Astrocyte (in vitro differentiated cells and primary cell): ENCODE measurements at regions not wholly inside any gene's neighbourhood (a gene's known extent, or its start where the extent isn't known, plus 50 kb on each side); places are given as distances from the start of the nearest gene placed in this dataset.
A peak's percentile ranks its signal among the peaks of the same experiment; 100 is the strongest.

ENCODE experiments used
- DNase-seq: peaks from one replicate; pipeline ENCODE4 v3.0.0-alpha.2; 2010; ENCODE audit warnings: low read depth
- FAIRE-seq: peaks from 2 replicates; lab custom pipeline; 2011; peaks lifted over from hg19 to GRCh38; lab: Jason Lieb, UNC
- H2AFZ ChIP-seq: 2 replicates; pipeline ENCODE4 v1.6.0; 2012; ENCODE audit warnings: low read depth, low read length, inconsistent platforms
- H3K27ac ChIP-seq: 2 replicates; pipeline ENCODE4 v1.5.1; 2011; ENCODE audit warnings: low read depth, low read length, inconsistent platforms
- H3K27me3 ChIP-seq: 2 replicates; pipeline ENCODE4 v1.6.0; 2011; ENCODE audit warnings: low read length, inconsistent platforms; ENCODE audit not compliant: insufficient read depth
- H3K36me3 ChIP-seq: 2 replicates; pipeline ENCODE4 v1.5.1; 2011; ENCODE audit warnings: low read length, inconsistent platforms; ENCODE audit not compliant: insufficient read depth
- H3K4me1 ChIP-seq: 2 replicates; pipeline ENCODE4 v1.5.1; 2011; ENCODE audit warnings: low read length, inconsistent platforms; ENCODE audit not compliant: insufficient read depth
- H3K4me2 ChIP-seq: 2 replicates; pipeline ENCODE4 v1.6.0; 2012; ENCODE audit warnings: low read length, inconsistent platforms
- H3K4me3 ChIP-seq: 2 replicates; pipeline ENCODE4 v1.5.1; 2011; ENCODE audit warnings: low read depth, mild to moderate bottlenecking, low read length, inconsistent platforms; ENCODE audit not compliant: insufficient read depth
- H3K79me2 ChIP-seq: 2 replicates; pipeline ENCODE4 v1.6.0; 2012; ENCODE audit warnings: mild to moderate bottlenecking, low read length, inconsistent platforms; ENCODE audit not compliant: insufficient read depth
- H3K9ac ChIP-seq: 2 replicates; pipeline ENCODE4 v1.6.0; 2012; ENCODE audit warnings: mild to moderate bottlenecking, low read length, inconsistent platforms
- H3K9me3 ChIP-seq: 2 replicates; pipeline ENCODE4 v1.5.1; 2012; ENCODE audit warnings: low read depth, mild to moderate bottlenecking, low read length, inconsistent platforms; ENCODE audit not compliant: insufficient read depth
- H4K20me1 ChIP-seq: 2 replicates; pipeline ENCODE4 v1.6.0; 2012; ENCODE audit warnings: low read length, inconsistent platforms; ENCODE audit not compliant: insufficient read depth
- H3K27ac Mint-ChIP-seq: one replicate; pipeline ENCODE4 v1.8.0; 2021; ENCODE audit warnings: mild to moderate bottlenecking, mixed read lengths; ENCODE audit not compliant: unreplicated experiment
- H3K27me3 Mint-ChIP-seq: one replicate; pipeline ENCODE4 v1.8.0; 2021; ENCODE audit warnings: low read depth, mixed read lengths; ENCODE audit not compliant: unreplicated experiment
- H3K36me3 Mint-ChIP-seq: one replicate; pipeline ENCODE4 v1.8.0; 2021; ENCODE audit warnings: low read depth, mixed read lengths; ENCODE audit not compliant: unreplicated experiment
- H3K4me1 Mint-ChIP-seq: one replicate; pipeline ENCODE4 v1.8.0; 2021; ENCODE audit warnings: low read depth, mixed read lengths; ENCODE audit not compliant: unreplicated experiment
- H3K4me3 Mint-ChIP-seq: one replicate; pipeline ENCODE4 v1.8.0; 2021; ENCODE audit warnings: mild to moderate bottlenecking, moderate library complexity, mixed read lengths; ENCODE audit not compliant: unreplicated experiment
- H3K9me3 Mint-ChIP-seq: one replicate; pipeline ENCODE4 v1.8.0; 2021; ENCODE audit warnings: mild to moderate bottlenecking, mixed read lengths; ENCODE audit not compliant: unreplicated experiment
- EZH2 ChIP-seq: IDR thresholded peaks from 2 replicates; pipeline ENCODE4 v1.6.1; 2012; ENCODE audit warnings: mild to moderate bottlenecking, low read length, inconsistent platforms; ENCODE audit not compliant: insufficient read depth
- TF ChIP-seq, protein P1 (sequence below): IDR thresholded peaks from 2 replicates; pipeline ENCODE4 v1.5.1; 2011; ENCODE audit warnings: low read depth, mild to moderate bottlenecking, inconsistent platforms, low read length, moderate library complexity; ENCODE audit not compliant: insufficient read depth

DNA sequence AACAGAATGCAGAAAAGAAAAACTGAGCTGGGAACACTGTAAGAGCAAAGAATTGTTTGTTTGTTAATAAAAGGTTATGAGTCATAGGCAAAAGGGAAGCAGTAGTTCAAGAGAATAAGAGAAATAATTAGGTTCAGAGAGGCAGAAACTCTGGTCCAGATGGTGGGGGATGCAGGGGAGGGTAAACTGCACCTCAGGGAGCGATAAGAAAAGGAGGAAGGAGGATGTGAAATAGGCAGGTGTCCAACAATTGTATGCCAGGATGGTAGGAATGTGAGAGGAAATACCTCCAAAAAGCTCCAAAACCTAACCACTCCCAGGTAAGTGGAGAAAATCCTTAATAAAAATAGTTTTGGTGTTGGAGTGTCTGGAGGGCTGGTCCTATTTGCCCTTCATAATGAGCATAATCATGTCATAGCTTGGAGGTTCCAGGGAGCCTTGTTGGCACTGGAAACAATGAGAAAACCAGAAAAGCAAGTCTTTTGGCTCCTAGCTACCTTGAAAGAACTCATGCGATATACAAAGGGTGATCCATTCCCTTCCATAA, 405.4 kb upstream of the TBL1XR1 start:
- no peak overlapping the region for H3K4me3 Mint-ChIP-seq
- FAIRE-seq: no peak

DNA sequence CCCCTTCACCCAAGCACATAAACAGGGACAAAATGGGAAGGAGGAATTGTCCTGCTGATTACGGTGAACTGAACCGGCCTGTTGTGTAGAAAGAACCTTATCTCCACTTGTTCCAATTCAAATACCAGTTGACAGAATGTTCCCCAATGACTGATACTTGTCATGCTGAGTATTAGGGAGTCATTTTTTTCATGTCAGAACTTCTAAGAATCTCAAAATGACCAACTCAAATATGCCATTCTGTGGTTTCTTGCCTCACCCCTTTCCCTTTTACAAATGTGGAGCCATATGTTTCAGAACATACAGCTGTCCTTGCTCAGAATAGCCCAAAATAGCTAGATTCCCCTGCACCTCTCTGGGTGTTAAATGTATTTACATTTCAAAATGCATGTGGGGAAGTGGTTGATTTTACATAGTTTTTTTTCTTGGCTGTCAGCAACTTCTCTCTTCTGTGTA, 405.9 kb upstream of the TBL1XR1 start:
- no peaks in the 10 kb centered on the region for H3K27me3 Mint-ChIP-seq
- peaks cover 5% of the 10 kb centered on the region for H3K9me3 Mint-ChIP-seq
- H3K4me1 ChIP-seq: peaks cover under 1% of the 10 kb centered on the region
- H3K4me3 Mint-ChIP-seq: no peak overlapping the region
- H2AFZ ChIP-seq: no peak overlapping the region
- no peaks in the 10 kb centered on the region for H3K9me3 ChIP-seq
- H3K4me3 ChIP-seq: no peak overlapping the region
- no peak overlapping the region for H3K9ac ChIP-seq
- FAIRE-seq (no peak), DNase-seq (peak; percentile 53)
- no peaks in the 10 kb centered on the region for H3K36me3 Mint-ChIP-seq
- H3K27ac Mint-ChIP-seq: no peak overlapping the region
- no peaks in the 10 kb centered on the region for H4K20me1 ChIP-seq
- H3K4me1 Mint-ChIP-seq: peaks cover 10% of the 10 kb centered on the region
- TF ChIP-seq, protein P1, sequence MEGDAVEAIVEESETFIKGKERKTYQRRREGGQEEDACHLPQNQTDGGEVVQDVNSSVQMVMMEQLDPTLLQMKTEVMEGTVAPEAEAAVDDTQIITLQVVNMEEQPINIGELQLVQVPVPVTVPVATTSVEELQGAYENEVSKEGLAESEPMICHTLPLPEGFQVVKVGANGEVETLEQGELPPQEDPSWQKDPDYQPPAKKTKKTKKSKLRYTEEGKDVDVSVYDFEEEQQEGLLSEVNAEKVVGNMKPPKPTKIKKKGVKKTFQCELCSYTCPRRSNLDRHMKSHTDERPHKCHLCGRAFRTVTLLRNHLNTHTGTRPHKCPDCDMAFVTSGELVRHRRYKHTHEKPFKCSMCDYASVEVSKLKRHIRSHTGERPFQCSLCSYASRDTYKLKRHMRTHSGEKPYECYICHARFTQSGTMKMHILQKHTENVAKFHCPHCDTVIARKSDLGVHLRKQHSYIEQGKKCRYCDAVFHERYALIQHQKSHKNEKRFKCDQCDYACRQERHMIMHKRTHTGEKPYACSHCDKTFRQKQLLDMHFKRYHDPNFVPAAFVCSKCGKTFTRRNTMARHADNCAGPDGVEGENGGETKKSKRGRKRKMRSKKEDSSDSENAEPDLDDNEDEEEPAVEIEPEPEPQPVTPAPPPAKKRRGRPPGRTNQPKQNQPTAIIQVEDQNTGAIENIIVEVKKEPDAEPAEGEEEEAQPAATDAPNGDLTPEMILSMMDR: no peak
- no peak for TF ChIP-seq EZH2
- no peaks in the 10 kb centered on the region for H3K79me2 ChIP-seq
- H3K4me2 ChIP-seq: no peak overlapping the region
- H3K27ac ChIP-seq: no peak overlapping the region
- H3K27me3 ChIP-seq: no peaks in the 10 kb centered on the region
- H3K36me3 ChIP-seq: no peaks in the 10 kb centered on the region

More for the DNA sequence above, 405.4 kb upstream of the TBL1XR1 start:
- TF ChIP-seq EZH2: no peak
- TF ChIP-seq, protein P1: no peak
- Histone ChIP-seq H3K9ac (no peak overlapping the region), H3K4me3 (no peak overlapping the region), H3K79me2 (no peaks in the 10 kb centered on the region), H3K4me1 (peaks cover 5% of the 10 kb centered on the region), H3K4me2 (no peak overlapping the region), H3K36me3 (no peaks in the 10 kb centered on the region), H3K9me3 (no peaks in the 10 kb centered on the region), H2AFZ (no peak overlapping the region), H3K27me3 (no peaks in the 10 kb centered on the region), H3K27ac (no peak overlapping the region), H4K20me1 (no peaks in the 10 kb centered on the region)
- Mint-ChIP-seq H3K36me3 (no peaks in the 10 kb centered on the region), H3K27me3 (no peaks in the 10 kb centered on the region), H3K27ac (no peak overlapping the region), H3K4me1 (peaks cover 15% of the 10 kb centered on the region), H3K9me3 (peaks cover 5% of the 10 kb centered on the region)
- DNase-seq: peak; percentile 35

DNA sequence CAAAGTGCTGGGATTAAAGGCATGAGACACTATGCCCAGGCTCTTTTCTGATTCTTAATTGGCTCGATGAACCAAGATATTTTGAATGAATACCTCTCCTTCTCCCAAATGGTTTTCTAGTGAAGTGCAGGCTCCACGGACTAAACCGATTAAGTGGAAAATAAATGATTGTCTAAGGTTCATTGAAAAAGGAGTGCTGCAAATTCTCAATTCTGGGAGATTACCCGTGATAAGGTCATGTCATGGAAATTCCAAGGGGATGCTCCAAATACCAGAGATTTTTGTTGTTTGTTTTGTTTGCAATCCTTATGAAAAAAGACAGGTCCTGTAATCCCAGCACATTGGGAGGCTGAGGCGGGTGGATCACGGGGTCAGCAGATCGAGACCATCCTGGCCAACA, 406.9 kb upstream of the TBL1XR1 start:
- DNase-seq (no peak), FAIRE-seq (no peak)
- H4K20me1 ChIP-seq: no peaks in the 10 kb centered on the region
- no peak overlapping the region for H3K27ac Mint-ChIP-seq
- H3K79me2 ChIP-seq: no peaks in the 10 kb centered on the region
- H3K27me3 Mint-ChIP-seq: no peaks in the 10 kb centered on the region
- no peaks in the 10 kb centered on the region for H3K9me3 ChIP-seq
- no peak overlapping the region for H3K9ac ChIP-seq
- H3K36me3 Mint-ChIP-seq: no peaks in the 10 kb centered on the region
- peaks cover 10% of the 10 kb centered on the region for H3K4me1 Mint-ChIP-seq
- peaks cover 5% of the 10 kb centered on the region for H3K9me3 Mint-ChIP-seq
- H2AFZ ChIP-seq: no peak overlapping the region
- no peak overlapping the region for H3K4me3 Mint-ChIP-seq
- no peaks in the 10 kb centered on the region for H3K4me1 ChIP-seq
- H3K27ac ChIP-seq: no peak overlapping the region
- no peak overlapping the region for H3K4me3 ChIP-seq
- TF ChIP-seq EZH2: no peak
- TF ChIP-seq, protein P1: no peak
- H3K36me3 ChIP-seq: no peaks in the 10 kb centered on the region
- no peaks in the 10 kb centered on the region for H3K27me3 ChIP-seq
- H3K4me2 ChIP-seq: no peak overlapping the region
